Neural progenitor cell (in vitro differentiated cells): ENCODE measurements at regions not wholly inside any gene's neighbourhood (a gene's known extent, or its start where the extent isn't known, plus 50 kb on each side); places are given as distances from the start of the nearest gene placed in this dataset.

Source experiments
- DNase-seq: peaks from one replicate; pipeline ENCODE4 v3.0.0-alpha.2; 2016; ENCODE audit warnings: low spot score
- H2AFZ ChIP-seq: fragments of 200-600 bp; sonication (generic); replicated peaks from 2 replicates; pipeline ENCODE4 v1.6.1; 2016; ENCODE audit warnings: antibody characterized with exemption
- H3F3A ChIP-seq: fragments of 200-600 bp; sonication (generic); 2 replicates; pipeline ENCODE4 v1.6.1; 2016; ENCODE audit warnings: antibody characterized with exemption, low read depth
- H3K27ac ChIP-seq: fragments of 200-600 bp; sonication (generic); 2 replicates; pipeline ENCODE4 v1.5.1; 2016; ENCODE audit warnings: mild to moderate bottlenecking
- H3K27me3 ChIP-seq: fragments of 200-600 bp; sonication (generic); 2 replicates; pipeline ENCODE4 v1.6.1; 2016; ENCODE audit warnings: mild to moderate bottlenecking, moderate library complexity
- H3K36me3 ChIP-seq: fragments of 200-600 bp; sonication (generic); 2 replicates; pipeline ENCODE4 v1.5.1; 2016
- H3K4me1 ChIP-seq: fragments of 200-600 bp; sonication (generic); 2 replicates; pipeline ENCODE4 v1.6.1; 2016; ENCODE audit warnings: mixed run types
- H3K4me2 ChIP-seq: fragments of 200-600 bp; sonication (generic); 2 replicates; pipeline ENCODE4 v1.6.1; 2016
- H3K4me3 ChIP-seq: fragments of 200-600 bp; sonication (generic); 2 replicates; pipeline ENCODE4 v1.5.1; 2016
- H3K79me2 ChIP-seq: fragments of 200-600 bp; sonication (generic); 2 replicates; pipeline ENCODE4 v1.6.1; 2016; ENCODE audit warnings: low read depth
- H3K9ac ChIP-seq: fragments of 200-600 bp; sonication (generic); 2 replicates; pipeline ENCODE4 v1.6.1; 2016
- H3K9me3 ChIP-seq: fragments of 200-600 bp; sonication (generic); 2 replicates; pipeline ENCODE4 v1.5.1; 2016; ENCODE audit warnings: low read depth
- H4K20me1 ChIP-seq: fragments of 200-600 bp; sonication (generic); 2 replicates; pipeline ENCODE4 v1.6.1; 2016; ENCODE audit warnings: low read depth
- H3K27ac Mint-ChIP-seq: 3 replicates; pipeline ENCODE4 v1.8.0; 2021; ENCODE audit warnings: mixed read lengths
- H3K27me3 Mint-ChIP-seq: 2 replicates; pipeline ENCODE4 v1.8.0; 2022; ENCODE audit warnings: low read depth, mild to moderate bottlenecking, inconsistent platforms, moderate library complexity, mixed read lengths; ENCODE audit not compliant: insufficient read depth
- H3K36me3 Mint-ChIP-seq: 3 replicates; pipeline ENCODE4 v1.8.0; 2021; ENCODE audit warnings: mixed read lengths
- H3K4me1 Mint-ChIP-seq: 3 replicates; pipeline ENCODE4 v1.8.0; 2021; ENCODE audit warnings: mixed read lengths
- H3K4me3 Mint-ChIP-seq: 3 replicates; pipeline ENCODE4 v1.8.0; 2021; ENCODE audit warnings: mild to moderate bottlenecking, moderate library complexity, mixed read lengths
- H3K9me3 Mint-ChIP-seq: 3 replicates; pipeline ENCODE4 v1.8.0; 2020; ENCODE audit warnings: mixed read lengths
- CTCF ChIP-seq: fragments of 200-600 bp; sonication (generic); IDR thresholded peaks from 2 replicates; pipeline ENCODE4 v1.5.1; 2017; ENCODE audit warnings: antibody characterized with exemption, mild to moderate bottlenecking
- EZH2 ChIP-seq: fragments of 200-600 bp; sonication (generic); IDR thresholded peaks from 2 replicates; pipeline ENCODE4 v1.6.1; 2017; ENCODE audit warnings: antibody characterized with exemption, mild to moderate bottlenecking, moderate library complexity
- EZH2phosphoT487 ChIP-seq: fragments of 200-600 bp; sonication (generic); IDR thresholded peaks from 2 replicates; pipeline ENCODE4 v1.6.1; 2017; ENCODE audit warnings: antibody characterized with exemption

DNA sequence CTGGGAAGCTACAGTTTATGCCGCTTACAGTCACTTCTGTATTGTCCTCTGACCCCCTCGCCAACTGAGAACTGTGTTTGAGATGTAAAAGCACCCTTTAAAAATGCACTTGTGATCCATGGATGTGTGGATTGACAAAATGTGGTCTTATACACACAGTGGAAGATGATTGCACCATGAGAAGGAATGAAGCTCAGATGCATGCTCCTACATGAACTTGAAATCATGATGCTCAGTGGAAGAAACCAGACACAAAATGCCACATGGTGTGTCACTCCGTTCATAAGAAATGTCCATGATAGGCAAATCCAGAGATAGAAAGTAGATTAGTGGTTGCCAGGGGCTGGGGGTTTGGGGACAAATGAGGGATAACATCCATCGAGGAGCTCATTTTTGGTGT lies 58.0 kb downstream of the PITPNM2 start:
- Histone ChIP-seq H3K4me2 (no peak overlapping the region), H3K27me3 (no peaks in the 10 kb centered on the region), H3K9ac (no peak overlapping the region), H3K27ac (no peak overlapping the region), H4K20me1 (no peaks in the 10 kb centered on the region), H3K79me2 (no peaks in the 10 kb centered on the region), H3K4me3 (no peak overlapping the region), H3K4me1 (no peaks in the 10 kb centered on the region), H3K36me3 (no peaks in the 10 kb centered on the region), H3F3A (no peaks in the 10 kb centered on the region), H3K9me3 (no peaks in the 10 kb centered on the region), H2AFZ (no peak overlapping the region)
- Mint-ChIP-seq H3K36me3 (no peaks in the 10 kb centered on the region), H3K4me1 (peaks cover 3% of the 10 kb centered on the region), H3K4me3 (no peak overlapping the region), H3K27me3 (peaks cover 5% of the 10 kb centered on the region), H3K27ac (no peak overlapping the region), H3K9me3 (no peaks in the 10 kb centered on the region)
- no peak for TF ChIP-seq EZH2phosphoT487
- no peak for TF ChIP-seq EZH2
- TF ChIP-seq CTCF = no peak
- no peak for DNase-seq

DNA sequence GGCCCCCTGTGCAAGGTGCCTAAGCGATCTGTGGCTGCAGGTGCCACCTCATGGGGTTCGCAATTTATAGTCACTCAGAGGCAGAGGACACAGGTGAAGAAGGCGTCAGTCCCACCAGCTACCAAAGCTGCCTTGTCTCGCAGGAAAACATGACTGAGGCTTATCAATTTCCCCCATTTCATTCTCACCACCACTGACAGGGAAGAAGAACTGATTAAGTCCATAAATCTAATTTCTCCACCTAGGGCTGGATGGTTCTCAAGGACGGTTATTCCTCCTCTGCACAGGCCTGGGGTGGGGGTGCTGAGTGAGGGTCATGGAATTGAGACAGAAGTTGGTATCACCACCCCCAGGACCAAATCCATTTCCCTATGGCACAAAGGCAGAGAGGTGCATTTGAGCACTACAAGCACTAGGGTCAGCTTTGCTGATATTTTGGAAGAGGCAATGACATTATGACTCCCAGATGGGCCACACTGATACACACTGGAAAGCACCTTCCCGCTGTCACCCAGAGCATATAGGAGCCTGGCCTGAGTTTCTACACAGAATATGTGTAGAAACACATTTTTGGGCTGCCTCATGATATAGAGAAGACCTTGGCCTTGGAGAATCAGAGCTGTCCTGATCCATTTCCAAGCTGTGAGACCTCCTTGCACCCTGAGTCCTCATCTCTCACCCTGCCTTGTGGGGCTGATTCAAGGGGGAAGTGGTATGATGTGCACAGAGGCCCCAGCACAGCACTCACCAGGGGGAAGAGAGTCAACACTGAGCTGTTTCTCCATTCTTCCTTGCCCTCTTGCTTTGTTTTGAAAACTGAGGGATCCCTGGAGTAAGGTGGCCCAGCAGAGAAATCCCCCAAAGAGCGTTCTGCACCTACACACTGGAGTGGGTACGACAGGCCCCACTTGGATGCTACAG lies 59.4 kb downstream of the PITPNM2 start:
- no peaks in the 10 kb centered on the region for H3K27me3 ChIP-seq

DNA sequence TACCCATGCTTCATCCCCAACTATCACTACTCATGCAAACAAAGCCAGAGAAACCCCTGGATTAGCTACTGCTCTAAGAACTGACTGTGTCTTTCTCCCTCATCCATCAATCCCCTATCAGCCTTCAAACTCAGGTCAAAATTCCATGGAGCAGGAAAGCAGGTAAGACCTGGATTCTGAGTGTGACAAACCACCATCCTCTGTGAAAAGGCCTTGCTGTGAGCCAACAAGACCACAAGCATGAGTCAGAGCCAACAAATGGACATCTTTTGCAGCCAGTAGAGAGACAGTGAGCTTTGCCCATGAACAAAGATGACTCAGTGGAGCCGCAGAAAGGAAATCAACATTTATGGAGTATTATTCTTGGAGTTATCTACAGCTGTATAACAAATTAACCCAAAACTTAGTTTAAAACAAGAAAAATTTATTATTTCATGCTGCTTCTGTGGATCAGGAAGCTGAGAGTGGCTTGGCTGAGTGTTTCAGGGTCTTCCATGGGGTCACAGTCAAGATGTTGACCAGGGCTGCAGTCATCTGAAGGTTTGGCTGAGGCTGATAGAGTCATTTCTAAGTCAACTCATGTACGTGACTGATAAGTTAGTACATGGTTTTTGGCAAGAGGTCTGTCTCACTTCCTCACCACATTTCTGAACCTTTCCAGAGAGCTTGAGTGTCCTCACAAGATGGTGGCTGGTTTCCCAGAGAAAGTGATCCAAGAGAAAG lies 61.1 kb downstream of the PITPNM2 start:
- no peak overlapping the region for H3K4me2 ChIP-seq
- H3K27ac ChIP-seq = no peak overlapping the region
- H3K4me3 Mint-ChIP-seq = no peak overlapping the region
- H3K79me2 ChIP-seq = no peaks in the 10 kb centered on the region
- TF ChIP-seq EZH2 = no peak
- no peak for TF ChIP-seq EZH2phosphoT487
- no peak for TF ChIP-seq CTCF
- peaks cover 3% of the 10 kb centered on the region for H3K27me3 Mint-ChIP-seq
- no peaks in the 10 kb centered on the region for H3K9me3 ChIP-seq
- H3K4me1 Mint-ChIP-seq = peaks cover 8% of the 10 kb centered on the region
- no peak overlapping the region for H3K9ac ChIP-seq
- no peak overlapping the region for H3K4me3 ChIP-seq
- H2AFZ ChIP-seq = no peak overlapping the region
- no peaks in the 10 kb centered on the region for H4K20me1 ChIP-seq
- H3K4me1 ChIP-seq = no peaks in the 10 kb centered on the region
- H3K27me3 ChIP-seq = no peaks in the 10 kb centered on the region
- H3K36me3 Mint-ChIP-seq = no peaks in the 10 kb centered on the region
- no peaks in the 10 kb centered on the region for H3F3A ChIP-seq
- no peaks in the 10 kb centered on the region for H3K9me3 Mint-ChIP-seq
- no peak for DNase-seq
- peak overlapping the region; percentile 40 for H3K27ac Mint-ChIP-seq
- H3K36me3 ChIP-seq = no peaks in the 10 kb centered on the region

More for the DNA sequence above, 59.4 kb downstream of the PITPNM2 start:
- Histone ChIP-seq H3K4me2 (no peak overlapping the region), H3K4me1 (no peaks in the 10 kb centered on the region), H3K9ac (no peak overlapping the region), H3K4me3 (no peak overlapping the region), H3K79me2 (no peaks in the 10 kb centered on the region), H3F3A (no peaks in the 10 kb centered on the region), H4K20me1 (no peaks in the 10 kb centered on the region), H3K36me3 (no peaks in the 10 kb centered on the region), H3K27ac (no peak overlapping the region), H2AFZ (no peak overlapping the region), H3K9me3 (no peaks in the 10 kb centered on the region)
- Mint-ChIP-seq H3K27me3 (peaks cover 5% of the 10 kb centered on the region), H3K9me3 (no peaks in the 10 kb centered on the region), H3K36me3 (no peaks in the 10 kb centered on the region), H3K4me1 (peaks cover 3% of the 10 kb centered on the region), H3K27ac (no peak overlapping the region), H3K4me3 (no peak overlapping the region)
- no peak for TF ChIP-seq EZH2
- no peak for TF ChIP-seq CTCF
- TF ChIP-seq EZH2phosphoT487 = no peak
- no peak for DNase-seq
